T-helper 2 cell treated with Interferon-gamma antibody and Interleukin-4, amounts not matched to agents 5 μg/mL and 100 μg/mL, for 36 hours (primary cell): ENCODE measurements at regions not wholly inside any gene's neighbourhood (a gene's known extent, or its start where the extent isn't known, plus 50 kb on each side); places are given as distances from the start of the nearest gene placed in this dataset.
"Not testable (repeated sequence)": the region's sequence is repeated elsewhere in the genome, so short reads cannot be mapped to it uniquely, and the experiment has no call there.

Experiments
- DNase-seq: peaks from one replicate; pipeline ENCODE4 v3.0.0; 2021; ENCODE audit warnings: low spot score
- H3K27ac Mint-ChIP-seq: one replicate; pipeline ENCODE4 v1.8.0; 2021; ENCODE audit warnings: mild to moderate bottlenecking, mixed read lengths
- H3K27me3 Mint-ChIP-seq: one replicate; pipeline ENCODE4 v1.8.0; 2021; ENCODE audit warnings: low read depth, mixed read lengths
- H3K36me3 Mint-ChIP-seq: one replicate; pipeline ENCODE4 v1.8.0; 2021; ENCODE audit warnings: low read depth, mixed read lengths
- H3K4me1 Mint-ChIP-seq: one replicate; pipeline ENCODE4 v1.8.0; 2021; ENCODE audit warnings: low read depth, mixed read lengths
- H3K4me3 Mint-ChIP-seq: one replicate; pipeline ENCODE4 v1.8.0; 2022; ENCODE audit warnings: mild to moderate bottlenecking, moderate library complexity, mixed read lengths
- H3K9me3 Mint-ChIP-seq: one replicate; pipeline ENCODE4 v1.8.0; 2021; ENCODE audit warnings: mixed read lengths

- peaks cover 10% of the 10 kb centered on the region for H3K9me3 Mint-ChIP-seq
- H3K4me1 Mint-ChIP-seq: no peaks in the 10 kb centered on the region
- H3K36me3 Mint-ChIP-seq: no peaks in the 10 kb centered on the region
- no peak overlapping the region for H3K27ac Mint-ChIP-seq
- no peak overlapping the region for H3K4me3 Mint-ChIP-seq
- no peak for DNase-seq
- H3K27me3 Mint-ChIP-seq: no peaks in the 10 kb centered on the region
Observed at GRCh38 chr18:43775591-43775990, 498.3 kb upstream of the SYT4 start.

- H3K27ac Mint-ChIP-seq: no peak overlapping the region
- peaks cover 11% of the 10 kb centered on the region for H3K9me3 Mint-ChIP-seq
- no peaks in the 10 kb centered on the region for H3K36me3 Mint-ChIP-seq
- H3K27me3 Mint-ChIP-seq: no peaks in the 10 kb centered on the region
- DNase-seq: no peak
- H3K4me1 Mint-ChIP-seq: no peaks in the 10 kb centered on the region
- no peak overlapping the region for H3K4me3 Mint-ChIP-seq
Observed at GRCh38 chr18:43776997-43777396, 499.7 kb upstream of the SYT4 start.

- Mint-ChIP-seq H3K27me3 (no peaks in the 10 kb centered on the region), H3K36me3 (no peaks in the 10 kb centered on the region), H3K9me3 (peaks cover 18% of the 10 kb centered on the region), H3K4me3 (no peak overlapping the region), H3K27ac (no peak overlapping the region), H3K4me1 (no peaks in the 10 kb centered on the region)
- DNase-seq: no peak
Observed at GRCh38 chr18:43777636-43778304, 500.5 kb upstream of the SYT4 start.

GRCh38 chr18:43780782-43781340 lies 503.6 kb upstream of the SYT4 start:
- Mint-ChIP-seq H3K27ac (no peak overlapping the region), H3K4me1 (no peaks in the 10 kb centered on the region), H3K27me3 (no peaks in the 10 kb centered on the region), H3K36me3 (no peaks in the 10 kb centered on the region), H3K9me3 (peaks cover 22% of the 10 kb centered on the region), H3K4me3 (no peak overlapping the region)
- no peak for DNase-seq

- H3K4me1 Mint-ChIP-seq: no peaks in the 10 kb centered on the region
- no peak for DNase-seq
- peaks cover 22% of the 10 kb centered on the region for H3K9me3 Mint-ChIP-seq
- no peaks in the 10 kb centered on the region for H3K27me3 Mint-ChIP-seq
- H3K27ac Mint-ChIP-seq: no peak overlapping the region
- H3K36me3 Mint-ChIP-seq: no peaks in the 10 kb centered on the region
- no peak overlapping the region for H3K4me3 Mint-ChIP-seq
Observed at GRCh38 chr18:43785158-43785557, 507.9 kb upstream of the SYT4 start.

GRCh38 chr18:43786893-43787292 lies 509.6 kb upstream of the SYT4 start:
- H3K4me3 Mint-ChIP-seq: no peak overlapping the region
- H3K36me3 Mint-ChIP-seq: no peaks in the 10 kb centered on the region
- DNase-seq: no peak
- H3K27me3 Mint-ChIP-seq: no peaks in the 10 kb centered on the region
- no peaks in the 10 kb centered on the region for H3K4me1 Mint-ChIP-seq
- no peak overlapping the region for H3K27ac Mint-ChIP-seq
- peaks cover 22% of the 10 kb centered on the region for H3K9me3 Mint-ChIP-seq

- not testable (repeated sequence) for H3K4me3 Mint-ChIP-seq
Observed at GRCh38 chr18:43787721-43788120, 510.4 kb upstream of the SYT4 start.

GRCh38 chr18:43789234-43790000 lies 512.1 kb upstream of the SYT4 start:
- Mint-ChIP-seq H3K27me3 (no peaks in the 10 kb centered on the region), H3K27ac (no peak overlapping the region), H3K9me3 (peaks cover 7% of the 10 kb centered on the region), H3K4me3 (no peak overlapping the region), H3K4me1 (no peaks in the 10 kb centered on the region), H3K36me3 (no peaks in the 10 kb centered on the region)
- no peak for DNase-seq

More at GRCh38 chr18:43787721-43788120, 510.4 kb upstream of the SYT4 start:
- not testable (repeated sequence) for DNase-seq, H3K27me3 Mint-ChIP-seq, H3K27ac Mint-ChIP-seq, H3K36me3 Mint-ChIP-seq, H3K4me1 Mint-ChIP-seq
- H3K9me3 Mint-ChIP-seq: peaks cover 14% of the 10 kb centered on the region

- Mint-ChIP-seq H3K4me3 (no peak overlapping the region), H3K9me3 (peaks cover 4% of the 10 kb centered on the region), H3K4me1 (no peaks in the 10 kb centered on the region), H3K36me3 (no peaks in the 10 kb centered on the region), H3K27ac (no peak overlapping the region), H3K27me3 (no peaks in the 10 kb centered on the region)
- no peak for DNase-seq
Observed at GRCh38 chr18:43793910-43794309, 516.6 kb upstream of the SYT4 start.

- no peaks in the 10 kb centered on the region for H3K27me3 Mint-ChIP-seq
- H3K9me3 Mint-ChIP-seq: peaks cover 3% of the 10 kb centered on the region
- no peak overlapping the region for H3K27ac Mint-ChIP-seq
- H3K4me1 Mint-ChIP-seq: no peaks in the 10 kb centered on the region
- no peak overlapping the region for H3K4me3 Mint-ChIP-seq
- DNase-seq: no peak
- no peaks in the 10 kb centered on the region for H3K36me3 Mint-ChIP-seq
Observed at GRCh38 chr18:43794363-43794762, 517.1 kb upstream of the SYT4 start.

GRCh38 chr18:43797347-43797746 lies 520.1 kb upstream of the SYT4 start:
- Mint-ChIP-seq H3K36me3 (no peaks in the 10 kb centered on the region), H3K27ac (no peak overlapping the region), H3K4me1 (no peaks in the 10 kb centered on the region), H3K9me3 (no peaks in the 10 kb centered on the region), H3K4me3 (no peak overlapping the region), H3K27me3 (no peaks in the 10 kb centered on the region)
- DNase-seq: no peak

GRCh38 chr18:43800584-43800983 lies 523.3 kb upstream of the SYT4 start:
- no peak for DNase-seq
- H3K9me3 Mint-ChIP-seq: peaks cover 4% of the 10 kb centered on the region
- no peaks in the 10 kb centered on the region for H3K36me3 Mint-ChIP-seq
- no peaks in the 10 kb centered on the region for H3K27me3 Mint-ChIP-seq
- H3K27ac Mint-ChIP-seq: no peak overlapping the region
- no peak overlapping the region for H3K4me3 Mint-ChIP-seq
- no peaks in the 10 kb centered on the region for H3K4me1 Mint-ChIP-seq

GRCh38 chr18:43805646-43806194 lies 528.4 kb upstream of the SYT4 start:
- Mint-ChIP-seq H3K4me1 (no peaks in the 10 kb centered on the region), H3K27me3 (no peaks in the 10 kb centered on the region), H3K36me3 (no peaks in the 10 kb centered on the region), H3K27ac (no peak overlapping the region), H3K9me3 (peaks cover 20% of the 10 kb centered on the region), H3K4me3 (no peak overlapping the region)
- no peak for DNase-seq

GRCh38 chr18:43812627-43813026 lies 535.3 kb upstream of the SYT4 start:
- no peak overlapping the region for H3K27ac Mint-ChIP-seq
- peaks cover 13% of the 10 kb centered on the region for H3K9me3 Mint-ChIP-seq
- no peak overlapping the region for H3K4me3 Mint-ChIP-seq
- no peaks in the 10 kb centered on the region for H3K27me3 Mint-ChIP-seq
- H3K4me1 Mint-ChIP-seq: no peaks in the 10 kb centered on the region
- DNase-seq: no peak
- H3K36me3 Mint-ChIP-seq: no peaks in the 10 kb centered on the region
